ENCODE measurements at regions not wholly inside any gene's neighbourhood (a gene's known extent, or its start where the extent isn't known, plus 50 kb on each side); places are given as distances from the start of the nearest gene placed in this dataset.

DNA sequence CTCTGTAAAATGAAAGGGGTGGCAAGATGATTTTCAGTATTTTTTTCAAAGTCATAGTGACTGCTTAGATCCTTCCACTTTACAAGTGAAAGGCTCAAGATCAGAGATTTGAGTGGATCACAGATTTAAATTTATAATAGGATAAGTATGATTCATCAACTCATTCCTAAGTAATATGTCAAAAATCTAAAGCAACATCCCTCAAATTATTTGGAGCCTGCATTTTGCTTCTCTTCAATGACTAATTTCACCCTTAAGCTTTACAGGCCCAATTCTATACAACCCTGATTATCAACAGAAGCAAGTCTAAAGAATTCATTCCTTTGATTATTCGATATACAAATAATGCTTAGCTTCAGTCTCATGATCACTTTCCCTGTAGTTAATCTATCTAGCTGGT is 93.9 kb upstream of the HEY2 start:
- DNase-seq (ENCODE audit: low read depth, low spot score), result no peak

DNA sequence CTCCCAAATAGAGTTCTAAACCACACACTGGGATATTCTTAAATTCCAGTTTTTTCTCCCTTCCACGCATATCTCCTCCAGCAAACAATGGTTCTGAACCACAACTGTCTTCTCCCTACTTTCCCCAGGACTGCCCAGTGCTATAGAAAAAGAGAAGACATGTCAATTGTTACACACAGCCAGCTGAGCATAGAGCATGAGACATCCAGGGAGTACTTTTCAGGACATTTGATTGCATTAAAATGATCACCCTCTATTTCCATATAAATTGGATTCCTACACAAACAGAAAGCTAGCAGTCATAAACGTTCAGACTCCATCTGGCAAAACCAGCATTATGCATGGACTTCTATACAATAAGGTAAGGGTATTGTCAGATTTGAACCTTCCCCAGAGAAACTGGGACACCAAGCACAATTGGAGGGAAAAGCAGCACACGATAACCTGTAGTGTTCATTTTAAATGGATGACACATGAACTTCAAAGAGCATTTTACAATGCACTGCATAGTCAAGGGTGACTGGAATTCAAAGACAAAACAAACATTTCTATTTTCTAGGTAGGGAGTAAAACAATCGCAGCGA is 93.1 kb upstream of the HEY2 start:
- no peak for DNase-seq (ENCODE audit: low read depth, low spot score)

- DNase-seq (ENCODE audit: low read depth, low spot score), result no peak
Measured at GRCh38 chr6:125658136-125658535, 91.3 kb upstream of the HEY2 start.

DNA sequence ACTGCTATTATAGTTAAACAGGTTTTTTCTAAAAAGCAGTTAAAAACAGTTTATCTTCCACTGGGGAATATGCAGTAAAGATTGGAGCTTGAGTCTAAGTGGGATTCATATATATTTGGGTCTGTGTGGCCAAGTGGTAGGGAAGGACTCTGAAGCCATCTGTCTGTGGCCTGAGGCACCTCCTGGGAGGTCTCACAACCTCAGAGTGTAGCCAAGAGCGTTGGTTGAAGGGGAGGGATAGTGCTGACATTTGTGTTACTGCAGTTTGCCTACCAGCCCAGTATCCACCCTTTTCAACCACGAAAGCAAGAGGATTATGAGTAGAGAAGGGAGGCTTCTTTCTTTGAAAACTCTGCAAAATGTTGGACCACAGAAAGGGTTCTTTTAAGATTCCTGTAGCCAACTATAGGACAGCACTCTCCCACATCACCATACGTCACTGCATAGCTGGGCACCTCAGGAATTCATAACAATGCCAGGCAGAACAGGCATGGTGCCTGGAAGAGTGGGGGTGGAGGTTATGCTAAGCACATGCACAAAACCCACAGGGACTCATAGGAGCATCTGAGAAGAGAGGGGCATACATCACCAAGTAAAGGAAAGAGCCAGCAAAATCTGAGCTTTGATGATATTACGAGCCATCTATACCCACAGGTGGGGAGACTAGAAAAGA is 90.5 kb upstream of the HEY2 start:
- DNase-seq (ENCODE audit: low read depth, low spot score), result no peak

DNA sequence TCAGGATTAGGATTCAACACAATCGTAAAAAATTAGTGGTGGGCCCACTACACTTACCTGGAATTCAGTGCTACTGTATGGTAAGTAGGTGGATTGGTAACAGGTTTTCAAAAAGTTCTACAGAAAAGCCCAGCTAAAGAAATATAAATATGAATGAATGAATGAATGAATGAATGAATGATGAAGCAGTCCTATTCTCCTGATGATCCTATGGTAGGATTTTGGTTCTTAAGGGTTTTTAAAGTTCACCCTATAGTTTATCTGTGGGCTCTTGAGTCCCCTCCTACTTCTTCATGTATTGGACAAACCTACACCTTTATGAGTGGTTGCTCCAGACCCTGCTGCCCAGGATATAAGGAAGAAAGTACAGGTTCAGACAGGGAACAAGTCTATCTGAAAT is 89.5 kb upstream of the HEY2 start:
- DNase-seq (ENCODE audit: low read depth, low spot score), result no peak

GRCh38 chr6:125662296-125662695 is 87.1 kb upstream of the HEY2 start:
- peak; percentile 61 for DNase-seq (ENCODE audit: low read depth, low spot score)

DNA sequence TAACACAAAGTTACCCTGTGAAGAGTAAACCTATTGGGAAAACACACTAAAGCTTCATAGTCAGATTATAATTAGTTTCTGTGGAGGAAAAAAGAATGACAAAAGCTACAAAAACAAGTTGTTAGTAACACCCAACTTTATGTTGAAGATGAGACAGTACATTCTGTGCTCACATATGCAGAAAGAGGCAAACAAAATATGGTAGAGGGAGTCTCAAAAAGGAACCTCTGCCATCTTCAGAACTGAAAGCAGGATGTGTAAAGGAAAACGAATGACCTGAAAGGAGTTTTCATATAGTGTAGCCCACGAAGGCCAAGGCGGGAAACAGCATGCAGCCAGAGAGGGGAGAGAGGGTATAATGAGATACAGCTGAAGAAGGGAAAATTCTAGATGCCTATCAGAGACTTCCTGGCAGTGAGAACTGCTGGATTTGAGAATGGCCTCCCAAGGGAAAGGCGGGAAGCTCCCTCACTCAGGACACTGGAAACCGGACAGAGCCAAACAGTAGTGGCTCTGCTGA is 84.1 kb upstream of the HEY2 start:
- no peak for DNase-seq (ENCODE audit: low read depth, low spot score)

DNA sequence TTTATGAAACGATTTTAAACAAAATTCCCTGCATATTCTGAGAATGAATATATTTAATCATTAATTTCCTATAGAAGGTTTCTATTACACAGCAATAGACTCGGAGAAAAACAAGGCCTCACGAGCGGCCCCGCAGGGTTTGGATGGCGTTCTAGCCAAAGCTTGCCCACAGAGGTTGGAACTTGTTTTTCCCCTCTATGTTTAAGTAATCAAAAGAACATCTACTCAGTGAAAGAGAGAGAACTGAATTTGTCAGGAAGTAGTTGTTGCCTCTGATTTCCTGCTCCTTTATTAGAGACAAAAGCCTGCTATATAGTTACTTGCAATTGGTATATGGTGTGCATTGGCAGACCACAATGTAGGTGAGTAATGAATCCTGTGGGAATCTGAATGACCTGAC is 82.1 kb upstream of the HEY2 start:
- no peak for DNase-seq (ENCODE audit: low read depth, low spot score)

- DNase-seq (ENCODE audit: low read depth, low spot score), result no peak
Measured at GRCh38 chr6:125668071-125668470, 81.4 kb upstream of the HEY2 start.

DNA sequence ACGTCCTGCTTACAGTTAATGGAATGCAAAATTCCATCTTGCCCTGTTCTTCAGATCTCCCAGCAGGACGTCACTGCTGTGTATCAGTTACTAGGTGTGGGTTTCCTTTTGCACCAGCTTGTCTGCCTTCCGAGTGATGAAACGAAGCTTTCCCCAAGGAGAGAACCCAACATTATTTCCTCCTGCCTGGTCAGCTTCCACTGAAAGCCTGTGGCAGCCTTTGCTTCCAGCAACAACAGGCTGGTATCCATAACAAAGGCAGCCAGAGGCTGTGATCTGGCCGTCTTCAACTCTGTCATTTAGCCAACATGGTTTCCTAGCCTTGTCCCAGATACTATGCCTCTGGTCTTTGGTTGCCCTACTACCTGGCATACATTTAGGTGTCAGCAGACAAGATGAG is 78.9 kb upstream of the HEY2 start:
- DNase-seq (ENCODE audit: low read depth, low spot score), result no peak

- DNase-seq (ENCODE audit: low read depth, low spot score), result no peak
Measured at GRCh38 chr6:125671323-125671722, 78.1 kb upstream of the HEY2 start.

GRCh38 chr6:125674230-125674629 is 75.2 kb upstream of the HEY2 start:
- no peak for DNase-seq (ENCODE audit: low read depth, low spot score)

- no peak for DNase-seq (ENCODE audit: low read depth, low spot score)
Measured at GRCh38 chr6:125678601-125679000, 70.8 kb upstream of the HEY2 start.

DNA sequence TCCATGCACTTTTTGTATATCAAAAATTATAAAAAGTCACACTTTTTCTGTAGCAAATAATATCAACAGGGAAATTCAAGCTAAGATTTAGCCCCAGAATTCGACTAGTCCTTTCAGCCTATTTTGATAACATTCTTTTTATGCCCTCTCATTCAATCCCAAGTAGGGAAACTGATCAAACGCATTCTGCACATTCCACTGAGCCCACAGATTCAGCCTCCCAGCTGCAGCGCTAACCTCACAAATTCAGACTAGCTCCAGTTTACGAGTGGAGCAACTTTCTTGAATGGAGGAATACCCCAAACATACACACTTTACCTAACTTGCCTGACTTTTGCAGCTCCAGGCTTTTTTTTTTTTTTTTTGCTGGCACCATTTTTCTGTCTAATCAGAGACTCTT is 70.3 kb upstream of the HEY2 start:
- DNase-seq (ENCODE audit: low read depth, low spot score), result no peak

GRCh38 chr6:125679651-125680050 is 69.8 kb upstream of the HEY2 start:
- no peak for DNase-seq (ENCODE audit: low read depth, low spot score)

DNA sequence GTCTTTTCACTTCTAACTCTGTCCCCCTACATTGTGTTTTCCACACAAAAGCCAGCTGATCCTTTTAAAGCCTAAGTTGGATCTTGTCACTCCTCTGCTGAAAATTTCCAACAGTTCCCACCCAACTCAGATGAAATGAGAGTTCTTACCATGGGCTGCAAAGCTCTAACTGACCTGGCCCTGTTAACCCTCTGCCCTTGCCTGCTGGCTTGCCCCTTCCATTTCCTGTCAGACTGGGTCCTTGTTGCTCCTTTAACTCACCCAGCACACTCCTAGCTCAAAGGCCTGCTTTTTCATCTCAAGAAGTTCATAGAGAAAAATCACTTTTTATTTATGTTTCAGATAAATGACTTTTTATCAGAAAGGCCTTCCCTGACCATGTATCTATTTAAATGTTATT is 66.5 kb upstream of the HEY2 start:
- no peak for DNase-seq (ENCODE audit: low read depth, low spot score)

- DNase-seq (ENCODE audit: low read depth, low spot score), result no peak
Measured at GRCh38 chr6:125688138-125688537, 61.3 kb upstream of the HEY2 start.

GRCh38 chr6:125693480-125693879 is 56.0 kb upstream of the HEY2 start:
- no peak for DNase-seq (ENCODE audit: low read depth, low spot score)

DNA sequence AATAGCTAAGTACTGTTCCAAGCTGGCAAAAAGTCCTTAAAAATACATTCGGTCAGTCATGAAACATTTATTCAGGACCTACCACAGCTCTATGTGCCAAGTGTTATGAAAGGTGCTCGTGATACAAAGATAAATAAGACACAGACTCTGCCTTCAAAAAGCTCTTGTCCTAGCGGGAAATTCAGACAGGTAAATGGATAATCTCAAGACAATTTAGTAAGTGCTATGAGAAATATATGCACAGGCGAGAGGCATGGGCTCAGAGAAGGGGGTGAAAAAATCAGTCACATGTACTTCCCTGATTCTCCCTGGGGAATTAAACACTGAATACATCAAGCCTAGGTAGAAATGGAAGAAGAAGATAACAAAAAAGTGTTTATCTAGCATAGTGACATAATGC is 49.8 kb upstream of the HEY2 start:
- DNase-seq (ENCODE audit: low read depth, low spot score), result no peak

Measured in smooth muscle cell of the brain vasculature (primary cell).